Lower leg skin (tissue), 3 donors: ENCODE measurements at regions not wholly inside any gene's neighbourhood (a gene's known extent, or its start where the extent isn't known, plus 50 kb on each side); places are given as distances from the start of the nearest gene placed in this dataset.
"Not testable (repeated sequence)": the region's sequence is repeated elsewhere in the genome, so short reads cannot be mapped to it uniquely, and the experiment has no call there.

Source experiments
- POLR2A ChIP-seq, 2 donors: fragments of 450-650 bp; IDR thresholded peaks; one replicate each; pipeline ENCODE4 v1.6.1; 2016 to 2017; ENCODE audit warnings: antibody characterized with exemption in 2 of 2, mild to moderate bottlenecking in 1 of 2, moderate library complexity in 1 of 2
- TF ChIP-seq, protein P1 (sequence below), 3 donors: fragments of 450-650 bp; IDR thresholded peaks; one replicate each; pipeline ENCODE4 v1.5.1; 2016; ENCODE audit warnings: antibody characterized with exemption in 3 of 3, mild to moderate bottlenecking in 3 of 3, moderate library complexity in 2 of 3

DNA sequence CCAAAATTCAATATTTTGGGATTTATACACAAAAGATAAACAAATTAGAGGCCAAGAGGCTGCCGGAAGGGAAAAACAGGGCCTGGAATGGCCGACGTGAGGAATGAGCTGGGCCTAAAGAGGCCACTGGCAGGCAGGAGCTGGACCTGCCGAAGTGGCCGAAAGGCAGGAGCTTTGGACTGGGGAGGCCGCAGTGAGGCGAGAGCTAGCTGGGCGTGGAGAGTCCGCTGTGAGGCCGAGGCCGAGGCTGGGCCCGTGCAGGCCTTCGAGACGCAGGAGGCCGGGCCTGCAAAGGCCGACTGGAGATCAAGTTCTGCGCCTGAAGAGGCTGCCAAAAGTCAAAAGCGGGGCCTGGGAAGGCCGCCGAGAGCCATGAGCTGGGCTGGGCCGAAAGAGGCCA is 316.5 kb downstream of the OR4F29 start:
- TF ChIP-seq, protein P1, sequence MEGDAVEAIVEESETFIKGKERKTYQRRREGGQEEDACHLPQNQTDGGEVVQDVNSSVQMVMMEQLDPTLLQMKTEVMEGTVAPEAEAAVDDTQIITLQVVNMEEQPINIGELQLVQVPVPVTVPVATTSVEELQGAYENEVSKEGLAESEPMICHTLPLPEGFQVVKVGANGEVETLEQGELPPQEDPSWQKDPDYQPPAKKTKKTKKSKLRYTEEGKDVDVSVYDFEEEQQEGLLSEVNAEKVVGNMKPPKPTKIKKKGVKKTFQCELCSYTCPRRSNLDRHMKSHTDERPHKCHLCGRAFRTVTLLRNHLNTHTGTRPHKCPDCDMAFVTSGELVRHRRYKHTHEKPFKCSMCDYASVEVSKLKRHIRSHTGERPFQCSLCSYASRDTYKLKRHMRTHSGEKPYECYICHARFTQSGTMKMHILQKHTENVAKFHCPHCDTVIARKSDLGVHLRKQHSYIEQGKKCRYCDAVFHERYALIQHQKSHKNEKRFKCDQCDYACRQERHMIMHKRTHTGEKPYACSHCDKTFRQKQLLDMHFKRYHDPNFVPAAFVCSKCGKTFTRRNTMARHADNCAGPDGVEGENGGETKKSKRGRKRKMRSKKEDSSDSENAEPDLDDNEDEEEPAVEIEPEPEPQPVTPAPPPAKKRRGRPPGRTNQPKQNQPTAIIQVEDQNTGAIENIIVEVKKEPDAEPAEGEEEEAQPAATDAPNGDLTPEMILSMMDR (IDR thresholded peaks at IDR 0.05): not testable (repeated sequence)
- TF ChIP-seq POLR2A (IDR thresholded peaks at IDR 0.05): not testable (repeated sequence)
